ENCODE measurements at regions not wholly inside any gene's neighbourhood (a gene's known extent, or its start where the extent isn't known, plus 50 kb on each side); places are given as distances from the start of the nearest gene placed in this dataset.

- no peaks in the 10 kb centered on the region for H3K4me1 Mint-ChIP-seq (ENCODE audit: unreplicated experiment)
- no peaks in the 10 kb centered on the region for H3K9me3 Mint-ChIP-seq (ENCODE audit: unreplicated experiment)
- H3K4me3 Mint-ChIP-seq (ENCODE audit: unreplicated experiment) = no peak overlapping the region
- TF ChIP-seq, protein P1, sequence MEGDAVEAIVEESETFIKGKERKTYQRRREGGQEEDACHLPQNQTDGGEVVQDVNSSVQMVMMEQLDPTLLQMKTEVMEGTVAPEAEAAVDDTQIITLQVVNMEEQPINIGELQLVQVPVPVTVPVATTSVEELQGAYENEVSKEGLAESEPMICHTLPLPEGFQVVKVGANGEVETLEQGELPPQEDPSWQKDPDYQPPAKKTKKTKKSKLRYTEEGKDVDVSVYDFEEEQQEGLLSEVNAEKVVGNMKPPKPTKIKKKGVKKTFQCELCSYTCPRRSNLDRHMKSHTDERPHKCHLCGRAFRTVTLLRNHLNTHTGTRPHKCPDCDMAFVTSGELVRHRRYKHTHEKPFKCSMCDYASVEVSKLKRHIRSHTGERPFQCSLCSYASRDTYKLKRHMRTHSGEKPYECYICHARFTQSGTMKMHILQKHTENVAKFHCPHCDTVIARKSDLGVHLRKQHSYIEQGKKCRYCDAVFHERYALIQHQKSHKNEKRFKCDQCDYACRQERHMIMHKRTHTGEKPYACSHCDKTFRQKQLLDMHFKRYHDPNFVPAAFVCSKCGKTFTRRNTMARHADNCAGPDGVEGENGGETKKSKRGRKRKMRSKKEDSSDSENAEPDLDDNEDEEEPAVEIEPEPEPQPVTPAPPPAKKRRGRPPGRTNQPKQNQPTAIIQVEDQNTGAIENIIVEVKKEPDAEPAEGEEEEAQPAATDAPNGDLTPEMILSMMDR (IDR thresholded peaks at IDR 0.05; ENCODE audit: unreplicated experiment) = no peak
- no peaks in the 10 kb centered on the region for H3K36me3 Mint-ChIP-seq (ENCODE audit: low read depth, unreplicated experiment)
- peaks cover 6% of the 10 kb centered on the region for H3K27me3 Mint-ChIP-seq (ENCODE audit: unreplicated experiment)
- no peak for DNase-seq (ENCODE audit: low spot score)
- no peak overlapping the region for H3K27ac Mint-ChIP-seq (ENCODE audit: unreplicated experiment)
These were observed 111.5 kb upstream of the ZNF236 start for GRCh38 chr18:76710646-76711520.

DNA sequence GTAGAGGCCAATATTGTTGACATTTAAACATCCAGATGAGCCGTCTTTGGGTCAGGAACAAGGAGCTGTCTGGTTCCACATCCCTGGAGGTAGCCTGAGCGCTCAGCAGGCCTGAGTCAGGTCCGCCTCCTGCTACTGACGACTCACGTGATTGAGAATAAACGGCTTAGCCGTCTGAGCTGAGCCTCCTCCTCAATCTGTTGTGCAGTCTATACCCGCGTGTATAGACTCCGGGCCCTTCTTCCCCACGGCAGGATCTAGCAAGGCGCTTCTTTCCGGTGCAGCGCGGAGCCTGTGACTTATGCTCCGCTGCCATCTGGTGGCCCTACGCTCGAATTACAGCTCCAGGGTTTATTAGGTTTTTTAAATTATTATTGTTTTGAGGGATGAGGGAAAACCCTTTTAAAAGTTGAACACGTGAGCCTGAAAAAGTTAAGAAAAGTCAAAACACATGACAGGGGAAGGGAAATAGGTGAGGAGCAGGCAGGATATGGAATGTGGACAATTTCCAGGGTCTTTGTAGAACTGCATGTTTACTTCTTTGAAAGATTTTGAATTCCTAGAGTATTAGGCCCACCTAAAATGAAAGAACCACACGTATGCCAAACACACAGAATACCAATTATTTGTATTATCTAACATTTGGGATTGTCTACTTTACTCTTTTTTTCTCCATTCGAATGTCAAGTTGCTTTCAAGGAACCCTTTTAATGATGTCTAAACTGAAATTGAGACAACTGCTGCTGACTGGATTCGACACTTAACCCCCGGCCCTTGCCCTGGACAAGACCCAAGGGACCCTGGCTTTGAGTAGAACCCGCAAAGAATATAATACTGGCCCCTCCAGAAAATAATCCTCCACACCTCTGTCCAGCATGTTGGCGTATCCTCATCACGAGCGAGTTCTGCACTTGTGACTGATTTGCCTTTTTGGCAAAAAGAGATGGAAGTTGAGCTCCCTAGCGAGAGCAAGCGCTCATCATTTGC lies 112.4 kb upstream of the ZNF236 start:
- no peaks in the 10 kb centered on the region for H3K9me3 Mint-ChIP-seq (ENCODE audit: unreplicated experiment)
- H3K36me3 Mint-ChIP-seq (ENCODE audit: low read depth, unreplicated experiment) = no peaks in the 10 kb centered on the region
- peak; percentile 65 for DNase-seq (ENCODE audit: low spot score)
- TF ChIP-seq, protein P1 (IDR thresholded peaks at IDR 0.05; ENCODE audit: unreplicated experiment) = peak; percentile 93
- H3K27me3 Mint-ChIP-seq (ENCODE audit: unreplicated experiment) = peaks cover 6% of the 10 kb centered on the region
- no peak overlapping the region for H3K4me3 Mint-ChIP-seq (ENCODE audit: unreplicated experiment)
- H3K4me1 Mint-ChIP-seq (ENCODE audit: unreplicated experiment) = no peaks in the 10 kb centered on the region
- no peak overlapping the region for H3K27ac Mint-ChIP-seq (ENCODE audit: unreplicated experiment)

GRCh38 chr18:76708722-76709353 lies 113.5 kb upstream of the ZNF236 start:
- H3K4me1 Mint-ChIP-seq (ENCODE audit: unreplicated experiment) = no peaks in the 10 kb centered on the region
- no peak for DNase-seq (ENCODE audit: low spot score)
- H3K36me3 Mint-ChIP-seq (ENCODE audit: low read depth, unreplicated experiment) = no peaks in the 10 kb centered on the region
- H3K4me3 Mint-ChIP-seq (ENCODE audit: unreplicated experiment) = no peak overlapping the region
- no peaks in the 10 kb centered on the region for H3K9me3 Mint-ChIP-seq (ENCODE audit: unreplicated experiment)
- peaks cover 7% of the 10 kb centered on the region for H3K27me3 Mint-ChIP-seq (ENCODE audit: unreplicated experiment)
- TF ChIP-seq, protein P1 (IDR thresholded peaks at IDR 0.05; ENCODE audit: unreplicated experiment) = no peak
- H3K27ac Mint-ChIP-seq (ENCODE audit: unreplicated experiment) = no peak overlapping the region

- Mint-ChIP-seq H3K4me1 (ENCODE audit: unreplicated experiment) (no peaks in the 10 kb centered on the region), H3K27me3 (ENCODE audit: unreplicated experiment) (peaks cover 7% of the 10 kb centered on the region), H3K36me3 (ENCODE audit: low read depth, unreplicated experiment) (no peaks in the 10 kb centered on the region), H3K27ac (ENCODE audit: unreplicated experiment) (no peak overlapping the region), H3K4me3 (ENCODE audit: unreplicated experiment) (no peak overlapping the region), H3K9me3 (ENCODE audit: unreplicated experiment) (no peaks in the 10 kb centered on the region)
- DNase-seq (ENCODE audit: low spot score) = no peak
- TF ChIP-seq, protein P1 (IDR thresholded peaks at IDR 0.05; ENCODE audit: unreplicated experiment) = no peak
These were observed 114.2 kb upstream of the ZNF236 start for GRCh38 chr18:76708071-76708721.

Measured in endothelial cell (in vitro differentiated cells).